Transverse colon (tissue), 4 donors: ENCODE measurements at regions not wholly inside any gene's neighbourhood (a gene's known extent, or its start where the extent isn't known, plus 50 kb on each side); places are given as distances from the start of the nearest gene placed in this dataset.

Experiments
- DNase-seq: peaks from one replicate; pipeline ENCODE4 v3.0.0-alpha.2; 2019
- H3K27ac ChIP-seq, 4 donors: fragments of 200-600 bp; sonication (generic); 2 replicates each; pipeline ENCODE4 v1.5.1; 2016 to 2018; ENCODE audit warnings: inconsistent platforms in 4 of 4
- H3K27me3 ChIP-seq: fragments of 200-600 bp; sonication (generic); 2 replicates; pipeline ENCODE4 v1.5.1; 2017; ENCODE audit warnings: inconsistent platforms
- H3K36me3 ChIP-seq, 4 donors: fragments of 200-600 bp; sonication (generic); 2 replicates each; pipeline ENCODE4 v1.5.1; 2017 to 2019; ENCODE audit warnings: inconsistent platforms in 4 of 4
- H3K4me1 ChIP-seq, 4 donors: fragments of 200-600 bp; sonication (generic); 2 replicates each; pipeline ENCODE4 v1.5.1; 2017 to 2020; ENCODE audit warnings: inconsistent platforms in 4 of 4
- H3K4me3 ChIP-seq, 4 donors: fragments of 200-600 bp; sonication (generic); 1 replicate in 1 of 4; 2 replicates in 3 of 4; pipeline versions ENCODE4 v1.5.1 to v1.6.1; 2017 to 2019; ENCODE audit warnings: inconsistent platforms in 4 of 4
- H3K9me3 ChIP-seq, 2 donors: fragments of 200-600 bp; sonication (generic); 2 replicates each; pipeline ENCODE4 v1.5.1; 2017 to 2019; ENCODE audit warnings: inconsistent platforms in 2 of 2
- CTCF ChIP-seq, 5 experiments: fragments of 200-600 bp in 3 of 5; fragments of 450-650 bp in 2 of 5; sonication (generic) in 3 of 5; IDR thresholded peaks; 1 replicate in 2 of 5; 2 replicates in 3 of 5; pipeline ENCODE4 v1.5.1; 2016 to 2017; ENCODE audit warnings: antibody characterized with exemption in 5 of 5, inconsistent platforms in 3 of 5, mild to moderate bottlenecking in 2 of 5, moderate library complexity in 1 of 5
- EP300 ChIP-seq: sonication (generic); formaldehyde crosslinking; IDR thresholded peaks from one replicate; pipeline ENCODE4 v1.6.1; 2017; ENCODE audit warnings: antibody characterized with exemption, low read depth
- POLR2A ChIP-seq: fragments of 450-650 bp; IDR thresholded peaks from one replicate; pipeline ENCODE4 v1.6.1; 2016; ENCODE audit warnings: antibody characterized with exemption, mild to moderate bottlenecking, moderate library complexity
- POLR2AphosphoS5 ChIP-seq, 3 donors: sonication (generic); formaldehyde crosslinking; IDR thresholded peaks; one replicate each; pipeline ENCODE4 v1.6.1; 2016; ENCODE audit warnings: antibody characterized with exemption in 3 of 3
- WGBS, 2 donors: methylation state at CpG; one replicate each; pipeline ENCODE4 v1.1.5; 2018; ENCODE audit warnings: low coverage in 1 of 2; 5-methylcytosine and 5-hydroxymethylcytosine counted together
- in situ Hi-C, 4 donors: fragments of 200-750 bp; cut with MboI; loops; one replicate each; pipeline versions ENCODE4 v1.15.0 to v1.15.1; 2017; ENCODE audit warnings: low sequenced_read_pairs in 3 of 4, low pct_ligation_motif_present in 1 of 4, low pct_unique_long_range_greater_than_20kb in 1 of 4
- intact Hi-C: fragments of 100-400 bp; cut with DNase I; formaldehyde crosslinking; loops from one replicate; pipeline ENCODE4 v1.15.1; 2023; ENCODE audit warnings: low total_unique reads

- in situ Hi-C loops = no loop called here
- H3K4me1 ChIP-seq = no peaks in the 10 kb centered on the region
- 74 to 77% methylated on average over 3 of the region's 3 CpGs for WGBS, 2 donors
- DNase-seq = no peak
- intact Hi-C loops = no loop called here
- H3K4me3 ChIP-seq = no peak overlapping the region
- no peak for TF ChIP-seq POLR2A
- TF ChIP-seq EP300 = no peak
- no peak for TF ChIP-seq CTCF (IDR thresholded peaks at IDR 0.05)
- H3K36me3 ChIP-seq = no peaks in the 10 kb centered on the region
- no peak overlapping the region for H3K27ac ChIP-seq
- no peaks in the 10 kb centered on the region for H3K9me3 ChIP-seq
- no peaks in the 10 kb centered on the region for H3K27me3 ChIP-seq
Observed at GRCh38 chr1:69492286-69492685, 75.4 kb upstream of the LRRC7 start.

- Histone ChIP-seq H3K4me1 (no peaks in the 10 kb centered on the region), H3K4me3 (no peak overlapping the region), H3K27ac (no peak overlapping the region), H3K27me3 (no peaks in the 10 kb centered on the region), H3K9me3 (no peaks in the 10 kb centered on the region), H3K36me3 (no peaks in the 10 kb centered on the region)
- in situ Hi-C loops (no loop called here), intact Hi-C loops (no loop called here)
- TF ChIP-seq POLR2AphosphoS5 (IDR thresholded peaks at IDR 0.05) = no peak
- no peak for TF ChIP-seq EP300
- no peak for TF ChIP-seq POLR2A
- no peak for DNase-seq
Observed at GRCh38 chr1:69494221-69494620, 73.5 kb upstream of the LRRC7 start.

- TF ChIP-seq POLR2A (no peak), CTCF (IDR thresholded peaks at IDR 0.05) (no peak), POLR2AphosphoS5 (IDR thresholded peaks at IDR 0.05) (no peak), EP300 (no peak)
- 55 to 69% methylated on average over 3 to 4 of the region's 4 CpGs for WGBS, 2 donors
- in situ Hi-C loops = no loop called here
Observed at GRCh38 chr1:69497441-69498221, 70.1 kb upstream of the LRRC7 start.

GRCh38 chr1:69498711-69499110 is 69.0 kb upstream of the LRRC7 start:
- 78 to 100% methylated on average over 1 of the region's 1 CpG for WGBS, 2 donors
- H3K27ac ChIP-seq = no peak overlapping the region
- in situ Hi-C loops = no loop called here
- H3K27me3 ChIP-seq = no peaks in the 10 kb centered on the region
- intact Hi-C loops = no loop called here
- H3K4me1 ChIP-seq = no peaks in the 10 kb centered on the region
- no peaks in the 10 kb centered on the region for H3K9me3 ChIP-seq
- no peak overlapping the region for H3K4me3 ChIP-seq
- TF ChIP-seq CTCF (IDR thresholded peaks at IDR 0.05) = no peak
- no peak for TF ChIP-seq POLR2AphosphoS5 (IDR thresholded peaks at IDR 0.05)
- no peak for TF ChIP-seq EP300
- no peak for TF ChIP-seq POLR2A
- no peak for DNase-seq
- H3K36me3 ChIP-seq = no peaks in the 10 kb centered on the region

More at GRCh38 chr1:69497441-69498221, 70.1 kb upstream of the LRRC7 start:
- Histone ChIP-seq H3K36me3 (no peaks in the 10 kb centered on the region), H3K4me3 (no peak overlapping the region), H3K9me3 (no peaks in the 10 kb centered on the region), H3K4me1 (no peaks in the 10 kb centered on the region), H3K27ac (no peak overlapping the region), H3K27me3 (no peaks in the 10 kb centered on the region)
- intact Hi-C loops = no loop called here
- no peak for DNase-seq
